Lung microvascular endothelial cell (primary cell): ENCODE measurements at regions not wholly inside any gene's neighbourhood (a gene's known extent, or its start where the extent isn't known, plus 50 kb on each side); places are given as distances from the start of the nearest gene placed in this dataset.
A peak's percentile ranks its signal among the peaks of the same experiment; 100 is the strongest.
"Not testable (repeated sequence)": the region's sequence is repeated elsewhere in the genome, so short reads cannot be mapped to it uniquely, and the experiment has no call there.

ENCODE experiments used
- DNase-seq, 2 donors: peaks; one replicate each; pipeline versions ENCODE4 v3.0.0 to v3.0.0-alpha.2; 2010; ENCODE audit warnings: low read depth in 2 of 2

DNA sequence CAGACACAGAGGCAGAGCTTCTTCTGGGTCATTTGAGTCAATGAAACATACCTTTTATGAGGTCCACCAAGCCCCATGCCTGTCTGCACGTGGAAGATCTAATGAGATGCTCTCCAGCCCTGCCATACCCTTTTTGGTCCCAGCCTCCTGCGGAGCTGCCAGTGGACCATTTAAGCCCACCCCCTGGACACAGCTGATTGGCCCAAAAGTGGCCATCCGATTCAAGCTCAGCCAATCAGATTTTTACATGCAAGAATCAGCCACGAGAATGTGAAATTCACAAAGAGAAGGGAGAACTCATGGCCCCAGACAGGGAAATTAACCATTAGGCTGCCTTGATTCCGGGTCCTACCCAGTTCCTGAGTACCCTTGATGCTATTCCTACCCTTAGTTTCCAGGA is 231.0 kb upstream of the EEF2KMT start:
- no peak for DNase-seq

DNA sequence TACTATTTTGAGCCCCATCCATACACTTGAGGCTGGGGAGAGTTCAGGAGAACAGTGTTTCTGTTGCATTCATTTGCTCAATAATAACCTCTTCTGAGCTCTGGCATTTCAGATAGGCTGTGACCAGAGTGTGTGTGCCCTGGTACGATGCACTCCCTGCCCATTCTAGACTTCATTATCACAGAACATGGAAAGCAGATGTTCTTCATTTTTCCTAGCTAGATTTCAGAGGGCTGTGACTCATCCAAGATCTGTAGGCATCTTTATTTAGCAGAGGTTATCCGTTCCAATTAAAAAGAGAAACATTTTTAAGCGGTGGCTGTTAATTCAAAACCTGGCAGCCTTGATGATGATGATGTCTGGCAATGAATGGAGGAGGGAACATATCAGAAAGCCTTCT is 228.8 kb upstream of the EEF2KMT start:
- no peak for DNase-seq

DNA sequence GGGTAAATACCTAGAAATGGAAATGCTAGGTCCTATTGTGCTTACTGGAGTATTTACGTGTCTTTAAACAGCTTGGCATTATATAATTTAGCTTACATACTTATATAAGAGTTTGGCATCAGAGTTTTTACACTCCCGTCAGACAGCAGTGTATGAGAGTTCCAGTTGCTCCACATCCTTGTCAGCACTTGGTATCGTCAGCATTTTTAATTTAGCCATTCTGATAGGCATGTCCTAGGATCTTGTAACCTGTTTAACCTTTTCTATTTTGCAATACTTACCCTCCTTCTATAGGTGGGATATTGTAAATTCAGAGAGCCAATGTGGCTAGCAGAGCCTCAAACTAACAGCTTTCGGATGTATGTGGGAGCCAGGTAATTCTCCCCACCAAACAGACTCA is 228.3 kb upstream of the EEF2KMT start:
- no peak for DNase-seq

- DNase-seq: no peak
Observed at GRCh38 chr16:5323284-5324141, 225.9 kb upstream of the EEF2KMT start.

DNA sequence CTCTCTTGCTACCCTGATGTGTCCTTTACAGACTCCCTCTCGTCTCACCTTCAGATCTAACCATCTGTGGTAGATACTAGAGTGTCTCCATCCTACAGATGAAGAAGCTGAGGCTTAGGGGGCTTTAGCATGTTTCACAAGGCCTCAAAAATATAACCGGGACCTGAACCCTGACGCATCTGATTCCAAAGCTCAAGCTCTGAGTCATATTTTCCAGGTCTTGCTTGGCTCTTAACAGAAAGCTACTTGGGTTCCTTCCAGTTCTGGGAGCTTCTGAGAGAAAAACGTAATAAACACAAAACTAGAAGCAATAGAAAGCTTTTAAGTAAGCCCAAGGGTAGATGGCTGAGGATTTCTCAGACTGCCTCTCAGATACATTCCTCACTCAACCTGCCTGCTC is 224.3 kb upstream of the EEF2KMT start:
- DNase-seq: no peak

DNA sequence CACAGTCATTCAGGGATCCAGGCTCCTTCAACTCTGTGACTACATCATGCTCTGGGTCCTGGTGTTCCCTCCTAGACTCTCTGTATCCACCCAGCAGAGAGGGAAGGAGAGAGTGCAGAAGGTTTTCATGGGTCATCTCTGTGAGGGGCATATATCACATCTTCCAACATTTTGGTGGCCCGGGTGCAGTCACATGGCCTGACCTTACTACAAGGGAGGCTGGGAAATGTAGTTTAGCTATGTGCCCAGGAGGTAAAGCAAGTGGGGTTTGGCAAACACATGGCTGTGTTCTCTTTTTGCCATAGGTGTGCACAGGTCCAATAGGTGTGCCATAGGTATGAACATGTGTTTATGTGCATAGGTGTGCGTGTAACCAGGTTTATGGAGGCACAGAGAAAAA is 222.2 kb upstream of the EEF2KMT start:
- DNase-seq: no peak

DNA sequence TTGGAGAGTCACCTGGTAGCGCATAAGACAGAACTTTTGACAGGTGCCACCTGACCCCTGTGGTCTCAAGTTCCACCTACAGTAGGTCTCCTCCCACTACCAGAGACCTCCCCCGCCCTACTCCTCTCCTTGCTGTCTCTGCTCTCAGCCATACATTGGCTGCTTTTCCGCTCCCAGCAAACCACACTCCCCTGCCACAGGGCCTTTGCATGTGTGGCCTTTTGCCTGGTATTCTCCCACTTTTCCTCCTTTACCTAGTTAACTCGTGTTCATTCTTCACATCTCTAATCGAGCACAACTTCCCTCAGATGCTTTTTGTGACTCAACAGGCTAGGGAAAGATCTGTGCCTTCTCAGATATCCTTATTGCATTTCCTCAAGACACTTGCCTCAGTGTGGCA is 218.3 kb upstream of the EEF2KMT start:
- DNase-seq: no peak

GRCh38 chr16:5314377-5314776 is 216.8 kb upstream of the EEF2KMT start:
- DNase-seq: no peak

- DNase-seq: no peak
Observed at GRCh38 chr16:5309946-5310611, 212.5 kb upstream of the EEF2KMT start.

DNA sequence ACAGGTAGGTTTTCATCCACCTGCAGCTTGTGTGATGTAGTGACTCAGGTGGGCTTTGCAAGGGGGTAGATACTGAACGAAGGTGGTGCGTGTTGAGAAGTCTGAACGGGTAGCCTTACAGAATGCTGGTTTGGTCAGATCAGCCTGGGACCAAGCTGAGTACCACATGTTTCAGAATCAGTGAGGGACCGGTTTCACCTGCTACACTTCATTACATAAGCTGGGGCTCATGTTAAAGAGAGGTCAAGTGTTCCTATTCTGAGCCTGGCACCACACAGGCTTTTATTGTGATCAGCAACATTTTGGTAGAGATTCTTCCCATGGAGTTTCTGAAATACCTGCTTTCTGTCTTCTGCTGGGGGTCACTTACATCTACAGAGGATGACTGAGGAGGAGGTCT is 207.4 kb upstream of the EEF2KMT start:
- no peak for DNase-seq

- no peak for DNase-seq
Observed at GRCh38 chr16:5302372-5303114, 204.9 kb upstream of the EEF2KMT start.

DNA sequence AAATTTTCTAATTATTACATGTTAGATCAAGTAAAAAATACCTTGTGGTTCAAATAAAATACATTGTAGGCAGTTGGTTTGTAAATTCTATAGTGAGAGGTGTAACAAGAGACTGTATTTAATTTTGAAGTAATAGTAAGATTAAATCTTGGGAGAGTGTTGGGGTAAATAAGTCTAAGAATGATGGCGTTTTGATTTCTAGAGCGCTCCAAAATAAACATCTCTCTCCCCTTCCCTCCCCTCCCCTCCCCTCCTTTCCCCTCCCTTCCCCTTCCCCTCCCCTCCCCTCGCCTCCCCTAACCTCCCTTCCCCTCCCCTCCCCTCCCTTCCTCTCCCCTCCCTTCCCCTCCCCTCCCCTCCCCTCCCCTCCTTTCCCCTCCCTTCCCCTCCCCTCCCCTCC is 200.6 kb upstream of the EEF2KMT start:
- DNase-seq: no peak

DNA sequence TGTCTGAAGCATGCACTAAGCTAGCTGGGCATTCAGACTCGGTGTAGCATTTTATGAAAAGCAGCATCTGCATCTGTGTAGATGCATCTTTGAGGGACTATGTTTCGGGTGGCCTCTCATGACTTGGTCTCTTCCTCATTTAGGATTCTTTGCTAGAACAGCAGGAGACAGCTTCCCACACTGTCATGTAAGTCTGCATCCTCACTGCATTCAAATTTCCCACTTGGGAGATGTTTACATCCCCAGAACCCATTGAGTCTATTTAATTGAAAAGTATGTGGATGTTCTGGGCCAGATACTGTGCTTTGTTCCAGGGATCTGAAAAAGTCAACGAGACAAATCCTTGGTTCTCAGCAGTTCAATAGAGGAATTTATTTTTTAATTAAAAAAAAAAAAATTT is 198.6 kb upstream of the EEF2KMT start:
- DNase-seq: no peak

DNA sequence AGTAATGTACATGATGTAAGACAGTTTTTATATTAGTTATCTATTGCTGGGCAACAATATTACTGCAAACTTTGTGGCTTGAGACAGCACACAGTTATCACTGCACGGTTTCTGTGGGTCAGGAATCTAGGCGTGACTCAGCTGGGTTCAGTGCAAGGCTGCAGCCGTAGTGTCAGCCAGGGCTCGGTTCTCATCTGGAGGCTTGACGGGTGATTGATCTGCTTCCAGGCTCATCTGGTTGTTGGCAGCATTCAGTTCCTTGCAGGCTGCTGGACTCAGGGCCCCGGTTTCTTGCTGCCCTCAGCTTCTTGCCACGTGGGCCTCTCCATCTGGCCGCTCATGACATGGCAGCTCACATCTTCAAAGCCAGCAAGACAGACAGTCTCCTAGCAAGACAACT is 197.7 kb upstream of the EEF2KMT start:
- not testable (repeated sequence) for DNase-seq

GRCh38 chr16:5282152-5282551 is 184.6 kb upstream of the EEF2KMT start:
- DNase-seq: not testable (repeated sequence)

- no peak for DNase-seq
Observed at GRCh38 chr16:5257462-5257861, 159.9 kb upstream of the EEF2KMT start.

DNA sequence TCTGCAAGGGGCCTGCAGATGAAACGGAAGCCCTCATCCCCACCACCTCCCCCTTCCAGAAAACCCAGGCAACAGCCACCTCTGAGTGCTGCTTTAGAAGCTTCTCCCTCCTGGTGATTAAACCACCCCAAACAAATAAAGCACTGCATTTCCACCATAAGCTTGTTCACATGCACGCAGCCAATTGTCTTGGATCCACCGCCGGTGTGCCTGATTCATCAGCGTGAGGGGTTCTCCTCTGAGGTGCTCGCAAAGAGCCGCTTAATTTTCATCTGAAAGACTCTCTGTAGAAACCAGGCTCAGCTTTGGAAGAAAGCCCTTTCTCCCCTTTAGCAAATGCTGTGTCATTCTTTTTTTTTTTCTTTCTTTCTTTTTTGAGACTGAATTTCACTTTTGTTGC is 155.2 kb upstream of the EEF2KMT start:
- no peak for DNase-seq

DNA sequence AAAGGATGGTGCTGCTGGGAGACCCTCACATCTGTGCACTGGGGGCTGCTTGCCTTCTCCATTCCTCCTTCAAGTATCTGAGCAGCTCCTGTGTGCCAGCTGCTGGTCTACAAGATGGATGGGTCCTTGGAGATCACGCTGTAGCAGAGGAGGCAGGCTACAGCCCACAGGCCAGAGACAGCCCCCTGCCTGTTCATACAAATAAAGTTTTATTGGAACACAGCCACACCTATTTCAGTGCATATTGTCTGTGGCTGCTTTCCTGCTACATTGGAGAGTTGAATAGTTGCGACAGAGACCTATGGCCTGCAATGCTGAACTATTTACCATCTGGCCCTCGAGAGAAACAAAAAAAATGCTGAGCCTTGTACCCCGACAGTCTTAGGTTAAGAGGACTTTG is 149.8 kb upstream of the EEF2KMT start:
- DNase-seq: not testable (repeated sequence)

DNA sequence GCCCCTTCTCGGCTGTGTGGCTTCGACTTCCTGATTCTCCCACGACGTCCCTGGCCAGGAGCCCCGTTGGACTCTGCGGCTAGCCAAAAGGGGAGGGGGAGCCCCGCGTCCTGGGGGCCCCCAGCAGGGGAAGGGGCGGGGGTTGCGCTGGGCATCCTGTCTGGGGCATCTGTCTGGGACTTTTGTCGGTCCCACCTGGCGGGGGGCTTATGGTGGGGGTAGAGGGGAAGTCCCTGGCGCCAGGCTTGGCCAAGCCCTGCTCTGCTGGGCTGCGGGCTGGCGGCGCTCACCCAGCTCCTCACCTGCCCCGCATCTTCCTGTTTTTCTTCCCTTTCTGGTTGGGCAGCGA is 142.7 kb upstream of the EEF2KMT start:
- DNase-seq: not testable (repeated sequence)

- DNase-seq: peak in 1 of 2 donors; percentile 33
Observed at GRCh38 chr16:5239472-5240277, 142.1 kb upstream of the EEF2KMT start.

GRCh38 chr16:5235119-5235518 is 137.5 kb upstream of the EEF2KMT start:
- no peak for DNase-seq
